ENCODE measurements at regions not wholly inside any gene's neighbourhood (a gene's known extent, or its start where the extent isn't known, plus 50 kb on each side); places are given as distances from the start of the nearest gene placed in this dataset.

GRCh38 chr20:4299773-4300172 is 50.7 kb upstream of the ADRA1D start:
- no peak overlapping the region for H3K27ac ChIP-seq (ENCODE audit: low read length)
- H3K36me3 ChIP-seq (ENCODE audit: insufficient read depth, low read length) = no peaks in the 10 kb centered on the region
- no peak for TF ChIP-seq RAD21 (conservative IDR thresholded peaks at IDR 0.05)
- no peak for TF ChIP-seq EZH2 (IDR thresholded peaks at IDR 0.05; ENCODE audit: borderline replicate concordance, insufficient read depth, low read length, poor library complexity, severe bottlenecking)
- TF ChIP-seq CTCF (IDR thresholded peaks at IDR 0.05; ENCODE audit: poor library complexity, severe bottlenecking) = no peak
- no peak for TF ChIP-seq SMC3 (conservative IDR thresholded peaks at IDR 0.05; ENCODE audit: poor library complexity)
- no peak for TF ChIP-seq POLR2AphosphoS5 (IDR thresholded peaks at IDR 0.05)
- no peak for TF ChIP-seq TAF1 (IDR thresholded peaks at IDR 0.05; ENCODE audit: low read depth)
- TF ChIP-seq REST (IDR thresholded peaks at IDR 0.05; ENCODE audit: borderline replicate concordance) = no peak
- H3K27me3 ChIP-seq (ENCODE audit: insufficient read depth, low read depth, low read length) = no peaks in the 10 kb centered on the region
- no peaks in the 10 kb centered on the region for H3K9me2 ChIP-seq (ENCODE audit: insufficient read depth, low read length)
- H3F3A ChIP-seq (ENCODE audit: insufficient read depth, low read length, poor library complexity, severe bottlenecking) = no peaks in the 10 kb centered on the region
- no peak overlapping the region for H2AFZ ChIP-seq (ENCODE audit: low read depth, low read length)
- H4K20me1 ChIP-seq (ENCODE audit: insufficient read depth) = no peaks in the 10 kb centered on the region
- no peaks in the 10 kb centered on the region for H3K79me2 ChIP-seq (replicated peaks; ENCODE audit: insufficient read depth, low read length)
- H3K9ac ChIP-seq (ENCODE audit: low read length) = no peak overlapping the region
- H3K9me3 ChIP-seq (ENCODE audit: low read length) = no peaks in the 10 kb centered on the region
- no peak overlapping the region for H3K4me3 ChIP-seq (ENCODE audit: low read length)
- no peak overlapping the region for H3K4me2 ChIP-seq (ENCODE audit: low read length)

- Histone ChIP-seq H3K9me2 (ENCODE audit: insufficient read depth, low read length) (no peaks in the 10 kb centered on the region), H3K27me3 (ENCODE audit: insufficient read depth, low read depth, low read length) (no peaks in the 10 kb centered on the region), H3K9me3 (ENCODE audit: low read length) (no peaks in the 10 kb centered on the region), H2AFZ (ENCODE audit: low read depth, low read length) (no peak overlapping the region), H3K79me2 (replicated peaks; ENCODE audit: insufficient read depth, low read length) (no peaks in the 10 kb centered on the region), H3K27ac (ENCODE audit: low read length) (no peak overlapping the region), H3K4me3 (ENCODE audit: low read length) (no peak overlapping the region), H3K4me2 (ENCODE audit: low read length) (no peak overlapping the region), H3K9ac (ENCODE audit: low read length) (no peak overlapping the region), H4K20me1 (ENCODE audit: insufficient read depth) (no peaks in the 10 kb centered on the region), H3F3A (ENCODE audit: insufficient read depth, low read length, poor library complexity, severe bottlenecking) (no peaks in the 10 kb centered on the region), H3K36me3 (ENCODE audit: insufficient read depth, low read length) (no peaks in the 10 kb centered on the region)
- TF ChIP-seq CTCF (IDR thresholded peaks at IDR 0.05; ENCODE audit: poor library complexity, severe bottlenecking) (no peak), RAD21 (conservative IDR thresholded peaks at IDR 0.05) (no peak), REST (IDR thresholded peaks at IDR 0.05; ENCODE audit: borderline replicate concordance) (no peak), EP300 (conservative IDR thresholded peaks at IDR 0.05; ENCODE audit: poor library complexity, severe bottlenecking) (no peak), EZH2 (IDR thresholded peaks at IDR 0.05; ENCODE audit: borderline replicate concordance, insufficient read depth, low read length, poor library complexity, severe bottlenecking) (no peak), TAF1 (IDR thresholded peaks at IDR 0.05; ENCODE audit: low read depth) (no peak), SMC3 (conservative IDR thresholded peaks at IDR 0.05; ENCODE audit: poor library complexity) (no peak), POLR2AphosphoS5 (IDR thresholded peaks at IDR 0.05) (no peak), MXI1 (conservative IDR thresholded peaks at IDR 0.05; ENCODE audit: poor library complexity, severe bottlenecking) (no peak)
Observed at GRCh38 chr20:4299216-4299615, 50.1 kb upstream of the ADRA1D start.
